Loucy (cell line): ENCODE measurements at regions not wholly inside any gene's neighbourhood (a gene's known extent, or its start where the extent isn't known, plus 50 kb on each side); places are given as distances from the start of the nearest gene placed in this dataset.

Experiments used
- H2AFZ ChIP-seq: fragments of 200-600 bp; sonication (generic); 2 replicates; pipeline ENCODE4 v1.6.0; 2016; ENCODE audit warnings: antibody characterized with exemption, mild to moderate bottlenecking, low read length, moderate library complexity
- H3F3A ChIP-seq: fragments of 200-600 bp; 2 replicates; pipeline ENCODE4 v1.6.0; 2016; ENCODE audit warnings: antibody characterized with exemption, low read depth, mild to moderate bottlenecking
- H3K27me3 ChIP-seq: fragments of 200-600 bp; sonication (generic); 2 replicates; pipeline ENCODE4 v1.6.1; 2014; ENCODE audit warnings: low read length, mild to moderate bottlenecking; ENCODE audit not compliant: insufficient read depth, poor library complexity, severe bottlenecking
- H3K36me3 ChIP-seq: fragments of 200-600 bp; sonication (generic); 2 replicates; pipeline ENCODE4 v1.6.1; 2016; ENCODE audit warnings: low read length; ENCODE audit not compliant: insufficient read depth
- H3K4me1 ChIP-seq: fragments of 200-600 bp; sonication (generic); 2 replicates; pipeline ENCODE4 v1.5.1; 2014; ENCODE audit warnings: low read length, mild to moderate bottlenecking; ENCODE audit not compliant: insufficient read depth, poor library complexity, severe bottlenecking
- H3K4me2 ChIP-seq: fragments of 200-600 bp; sonication (generic); 2 replicates; pipeline ENCODE4 v1.6.0; 2014; ENCODE audit warnings: antibody characterized with exemption, low read length, low read depth, mild to moderate bottlenecking; ENCODE audit not compliant: poor library complexity, severe bottlenecking
- H3K4me3 ChIP-seq: fragments of 200-600 bp; sonication (generic); 2 replicates; pipeline ENCODE4 v1.5.1; 2014; ENCODE audit warnings: low read length, mild to moderate bottlenecking, mixed read lengths; ENCODE audit not compliant: poor library complexity, severe bottlenecking
- H3K79me2 ChIP-seq: fragments of 200-600 bp; sonication (generic); 2 replicates; pipeline ENCODE4 v1.6.1; 2014; ENCODE audit warnings: low read length; ENCODE audit not compliant: insufficient read depth
- H3K9ac ChIP-seq: fragments of 200-600 bp; sonication (generic); 2 replicates; pipeline ENCODE4 v1.6.0; 2014; ENCODE audit warnings: mild to moderate bottlenecking, low read depth, low read length, moderate library complexity; ENCODE audit not compliant: poor library complexity, severe bottlenecking
- H3K9me2 ChIP-seq: fragments of 200-600 bp; sonication (generic); replicated peaks from 2 replicates; pipeline ENCODE4 v1.6.1; 2016; ENCODE audit warnings: low read depth, low read length, mixed read lengths
- H3K9me3 ChIP-seq: fragments of 200-600 bp; sonication (generic); 2 replicates; pipeline ENCODE4 v1.6.1; 2014; ENCODE audit warnings: mild to moderate bottlenecking, antibody characterized with exemption, low read length, low read depth; ENCODE audit not compliant: insufficient read depth
- H4K20me1 ChIP-seq: fragments of 200-600 bp; sonication (generic); 2 replicates; pipeline ENCODE4 v1.6.0; 2014; ENCODE audit warnings: antibody characterized with exemption, low read length, mild to moderate bottlenecking; ENCODE audit not compliant: insufficient read depth, poor library complexity, severe bottlenecking
- CTCF ChIP-seq: fragments of 200-600 bp; sonication (generic); conservative IDR thresholded peaks from 2 replicates; pipeline ENCODE4 v1.5.1; 2014; ENCODE audit warnings: mild to moderate bottlenecking, antibody characterized with exemption, low read length
- EZH2phosphoT487 ChIP-seq: fragments of 200-600 bp; IDR thresholded peaks from 2 replicates; pipeline ENCODE4 v1.6.1; 2018; ENCODE audit warnings: antibody characterized with exemption, mild to moderate bottlenecking, moderate library complexity, borderline replicate concordance

- H3K4me2 ChIP-seq = no peak overlapping the region
- no peaks in the 10 kb centered on the region for H3K4me1 ChIP-seq
- no peak overlapping the region for H3K4me3 ChIP-seq
- no peaks in the 10 kb centered on the region for H3K9me3 ChIP-seq
- H3F3A ChIP-seq = no peaks in the 10 kb centered on the region
- H3K79me2 ChIP-seq = no peaks in the 10 kb centered on the region
- H3K9ac ChIP-seq = no peak overlapping the region
- H2AFZ ChIP-seq = no peak overlapping the region
- no peaks in the 10 kb centered on the region for H3K27me3 ChIP-seq
- H4K20me1 ChIP-seq = no peaks in the 10 kb centered on the region
- H3K36me3 ChIP-seq = no peaks in the 10 kb centered on the region
- TF ChIP-seq EZH2phosphoT487 (no peak), CTCF (no peak)
- no peaks in the 10 kb centered on the region for H3K9me2 ChIP-seq
Measured at GRCh38 chrX:80223982-80224579, 196.2 kb upstream of the TENT5D start.

GRCh38 chrX:80229626-80230025 is 190.6 kb upstream of the TENT5D start:
- Histone ChIP-seq H3K4me2 (no peak overlapping the region), H3K27me3 (no peaks in the 10 kb centered on the region), H3K9me2 (no peaks in the 10 kb centered on the region), H3K4me1 (no peaks in the 10 kb centered on the region), H3K4me3 (no peak overlapping the region), H2AFZ (no peak overlapping the region), H4K20me1 (no peaks in the 10 kb centered on the region), H3K79me2 (no peaks in the 10 kb centered on the region), H3K36me3 (no peaks in the 10 kb centered on the region), H3F3A (no peaks in the 10 kb centered on the region), H3K9ac (no peak overlapping the region), H3K9me3 (no peaks in the 10 kb centered on the region)
- TF ChIP-seq EZH2phosphoT487 = no peak
- TF ChIP-seq CTCF = no peak

GRCh38 chrX:80237072-80237471 is 183.2 kb upstream of the TENT5D start:
- Histone ChIP-seq H3K79me2 (no peaks in the 10 kb centered on the region), H3K9me3 (no peaks in the 10 kb centered on the region), H3K4me1 (no peaks in the 10 kb centered on the region), H3K4me2 (no peak overlapping the region), H3K36me3 (no peaks in the 10 kb centered on the region), H3K9me2 (no peaks in the 10 kb centered on the region), H3K9ac (no peak overlapping the region), H3F3A (no peaks in the 10 kb centered on the region), H3K4me3 (no peak overlapping the region), H3K27me3 (no peaks in the 10 kb centered on the region), H2AFZ (no peak overlapping the region), H4K20me1 (no peaks in the 10 kb centered on the region)
- no peak for TF ChIP-seq CTCF
- no peak for TF ChIP-seq EZH2phosphoT487
